Osteocyte (in vitro differentiated cells): ENCODE measurements at regions not wholly inside any gene's neighbourhood (a gene's known extent, or its start where the extent isn't known, plus 50 kb on each side); places are given as distances from the start of the nearest gene placed in this dataset.

Experiments used
- DNase-seq: peaks from one replicate; pipeline ENCODE4 v3.0.0; 2021; ENCODE audit warnings: mixed read lengths; ENCODE audit not compliant: unreplicated experiment; ENCODE audit errors: extremely low spot score
- H3K27ac Mint-ChIP-seq: one replicate; pipeline ENCODE4 v1.8.0; 2021; ENCODE audit warnings: mild to moderate bottlenecking, mixed read lengths; ENCODE audit not compliant: unreplicated experiment
- H3K27me3 Mint-ChIP-seq: one replicate; pipeline ENCODE4 v1.8.0; 2021; ENCODE audit warnings: mixed read lengths; ENCODE audit not compliant: unreplicated experiment
- H3K36me3 Mint-ChIP-seq: one replicate; pipeline ENCODE4 v1.8.0; 2021; ENCODE audit warnings: mixed read lengths; ENCODE audit not compliant: unreplicated experiment
- H3K4me1 Mint-ChIP-seq: one replicate; pipeline ENCODE4 v1.8.0; 2021; ENCODE audit warnings: mixed read lengths; ENCODE audit not compliant: unreplicated experiment
- H3K4me3 Mint-ChIP-seq: one replicate; pipeline ENCODE4 v1.8.0; 2021; ENCODE audit warnings: mild to moderate bottlenecking, moderate library complexity, mixed read lengths; ENCODE audit not compliant: unreplicated experiment
- H3K9me3 Mint-ChIP-seq: one replicate; pipeline ENCODE4 v1.8.0; 2021; ENCODE audit warnings: mixed read lengths; ENCODE audit not compliant: unreplicated experiment
- CTCF ChIP-seq: fragments of 200-600 bp; sonication (generic); IDR thresholded peaks from 2 replicates; pipeline ENCODE4 v1.5.0; 2021; ENCODE audit warnings: antibody characterized with exemption, mild to moderate bottlenecking, moderate library complexity

- DNase-seq: no peak
- H3K27me3 Mint-ChIP-seq: no peaks in the 10 kb centered on the region
- peaks cover 19% of the 10 kb centered on the region for H3K4me1 Mint-ChIP-seq
- H3K27ac Mint-ChIP-seq: no peak overlapping the region
- peaks cover 19% of the 10 kb centered on the region for H3K9me3 Mint-ChIP-seq
- no peak overlapping the region for H3K4me3 Mint-ChIP-seq
- peaks cover 3% of the 10 kb centered on the region for H3K36me3 Mint-ChIP-seq
- TF ChIP-seq CTCF: no peak
Observed at GRCh38 chr11:23767576-23767975, 729.3 kb upstream of the LUZP2 start.

GRCh38 chr11:23769214-23769613 is 727.6 kb upstream of the LUZP2 start:
- no peak for DNase-seq
- Mint-ChIP-seq H3K27ac (no peak overlapping the region), H3K4me3 (no peak overlapping the region), H3K36me3 (peaks cover 3% of the 10 kb centered on the region), H3K27me3 (no peaks in the 10 kb centered on the region), H3K4me1 (peaks cover 19% of the 10 kb centered on the region), H3K9me3 (peaks cover 19% of the 10 kb centered on the region)
- no peak for TF ChIP-seq CTCF

- DNase-seq: no peak
- no peak for TF ChIP-seq CTCF
- no peaks in the 10 kb centered on the region for H3K27me3 Mint-ChIP-seq
- no peak overlapping the region for H3K27ac Mint-ChIP-seq
- no peaks in the 10 kb centered on the region for H3K36me3 Mint-ChIP-seq
- H3K9me3 Mint-ChIP-seq: peaks cover 7% of the 10 kb centered on the region
- no peak overlapping the region for H3K4me3 Mint-ChIP-seq
- peaks cover 9% of the 10 kb centered on the region for H3K4me1 Mint-ChIP-seq
Observed at GRCh38 chr11:23772081-23772480, 724.8 kb upstream of the LUZP2 start.

- DNase-seq: no peak
- no peak overlapping the region for H3K4me3 Mint-ChIP-seq
- TF ChIP-seq CTCF: no peak
- H3K36me3 Mint-ChIP-seq: no peaks in the 10 kb centered on the region
- H3K9me3 Mint-ChIP-seq: no peaks in the 10 kb centered on the region
- H3K4me1 Mint-ChIP-seq: peaks cover 19% of the 10 kb centered on the region
- no peak overlapping the region for H3K27ac Mint-ChIP-seq
- no peaks in the 10 kb centered on the region for H3K27me3 Mint-ChIP-seq
Observed at GRCh38 chr11:23778971-23779370, 717.9 kb upstream of the LUZP2 start.

GRCh38 chr11:23780231-23780630 is 716.6 kb upstream of the LUZP2 start:
- no peak overlapping the region for H3K4me3 Mint-ChIP-seq
- TF ChIP-seq CTCF: no peak
- peaks cover 19% of the 10 kb centered on the region for H3K4me1 Mint-ChIP-seq
- no peak overlapping the region for H3K27ac Mint-ChIP-seq
- H3K9me3 Mint-ChIP-seq: no peaks in the 10 kb centered on the region
- DNase-seq: no peak
- no peaks in the 10 kb centered on the region for H3K27me3 Mint-ChIP-seq
- no peaks in the 10 kb centered on the region for H3K36me3 Mint-ChIP-seq
